ENCODE measurements at regions not wholly inside any gene's neighbourhood (a gene's known extent, or its start where the extent isn't known, plus 50 kb on each side); places are given as distances from the start of the nearest gene placed in this dataset.
"Not testable (repeated sequence)": the region's sequence is repeated elsewhere in the genome, so short reads cannot be mapped to it uniquely, and the experiment has no call there.

DNA sequence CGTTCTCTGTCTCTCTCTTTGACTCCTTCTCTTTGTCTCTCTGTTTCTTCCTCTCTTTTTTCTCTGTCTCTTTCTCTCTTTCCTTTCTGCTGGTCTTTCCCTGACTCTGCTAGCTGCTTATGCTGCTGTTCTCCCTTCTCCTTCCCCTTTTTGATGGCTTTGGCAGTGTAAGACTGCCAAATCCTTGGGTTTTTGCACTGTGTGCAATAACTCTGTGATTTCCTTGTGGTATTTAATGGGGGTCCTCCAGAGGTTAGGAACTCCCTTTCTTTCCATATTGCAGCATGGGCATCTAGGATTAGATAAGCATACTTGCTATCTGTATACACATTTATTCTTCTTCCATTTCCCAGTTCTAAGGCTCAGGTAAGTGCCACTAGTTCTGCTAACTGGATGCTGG lies 99.3 kb downstream of the SH3GLB1 start:
- TF ChIP-seq, protein P1, sequence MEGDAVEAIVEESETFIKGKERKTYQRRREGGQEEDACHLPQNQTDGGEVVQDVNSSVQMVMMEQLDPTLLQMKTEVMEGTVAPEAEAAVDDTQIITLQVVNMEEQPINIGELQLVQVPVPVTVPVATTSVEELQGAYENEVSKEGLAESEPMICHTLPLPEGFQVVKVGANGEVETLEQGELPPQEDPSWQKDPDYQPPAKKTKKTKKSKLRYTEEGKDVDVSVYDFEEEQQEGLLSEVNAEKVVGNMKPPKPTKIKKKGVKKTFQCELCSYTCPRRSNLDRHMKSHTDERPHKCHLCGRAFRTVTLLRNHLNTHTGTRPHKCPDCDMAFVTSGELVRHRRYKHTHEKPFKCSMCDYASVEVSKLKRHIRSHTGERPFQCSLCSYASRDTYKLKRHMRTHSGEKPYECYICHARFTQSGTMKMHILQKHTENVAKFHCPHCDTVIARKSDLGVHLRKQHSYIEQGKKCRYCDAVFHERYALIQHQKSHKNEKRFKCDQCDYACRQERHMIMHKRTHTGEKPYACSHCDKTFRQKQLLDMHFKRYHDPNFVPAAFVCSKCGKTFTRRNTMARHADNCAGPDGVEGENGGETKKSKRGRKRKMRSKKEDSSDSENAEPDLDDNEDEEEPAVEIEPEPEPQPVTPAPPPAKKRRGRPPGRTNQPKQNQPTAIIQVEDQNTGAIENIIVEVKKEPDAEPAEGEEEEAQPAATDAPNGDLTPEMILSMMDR (conservative IDR thresholded peaks at IDR 0.05; ENCODE audit: low read depth, low read length), result not testable (repeated sequence)
- TF ChIP-seq EZH2 (IDR thresholded peaks at IDR 0.05; ENCODE audit: borderline replicate concordance, low read depth, low read length, poor library complexity, severe bottlenecking), result not testable (repeated sequence)

All from A673 (cell line).